ENCODE measurements at regions not wholly inside any gene's neighbourhood (a gene's known extent, or its start where the extent isn't known, plus 50 kb on each side); places are given as distances from the start of the nearest gene placed in this dataset.

GRCh38 chr5:154568589-154568988, 90.6 kb upstream of the HAND1 start:
- Histone ChIP-seq H3K4me1 (ENCODE audit: control insufficient read depth in 4 of 4, insufficient read depth in 4 of 4, low read length in 3 of 4) (no peaks in the 10 kb centered on the region), H3K27me3 (ENCODE audit: control insufficient read depth in 4 of 4, insufficient read depth in 4 of 4, low read length in 3 of 4) (peaks cover 0 to 5% (median 0%) of the 10 kb centered on the region in 4 donors), H3K9ac (ENCODE audit: low read depth in 1 of 2, low read length in 2 of 2) (no peak overlapping the region), H3K36me3 (ENCODE audit: control insufficient read depth in 4 of 4, insufficient read depth in 3 of 4, low read depth in 1 of 4, low read length in 3 of 4) (no peaks in the 10 kb centered on the region), H3K4me3 (ENCODE audit: low read depth in 1 of 3, low read length in 3 of 3) (no peak overlapping the region), H3K9me3 (ENCODE audit: control insufficient read depth in 4 of 4, low read length in 3 of 4) (no peaks in the 10 kb centered on the region), H3K27ac (ENCODE audit: low read depth in 1 of 2, low read length in 2 of 2) (no peak overlapping the region)
- 83% methylated on average over 6 of the region's 6 CpGs for whole genome bisulfite sequencing
- TF ChIP-seq EGR1 (IDR thresholded peaks at IDR 0.05; ENCODE audit: low read depth in 2 of 2): no peak
- DNase-seq (ENCODE audit: low spot score): no peak

- H3K9ac ChIP-seq (ENCODE audit: low read depth in 1 of 2, low read length in 2 of 2): no peak overlapping the region
- DNase-seq (ENCODE audit: low spot score): no peak
- no peaks in the 10 kb centered on the region for H3K4me1 ChIP-seq (ENCODE audit: control insufficient read depth in 4 of 4, insufficient read depth in 4 of 4, low read length in 3 of 4)
- H3K4me3 ChIP-seq (ENCODE audit: low read depth in 1 of 3, low read length in 3 of 3): no peak overlapping the region
- peaks cover 0 to 5% (median 0%) of the 10 kb centered on the region in 4 donors for H3K27me3 ChIP-seq (ENCODE audit: control insufficient read depth in 4 of 4, insufficient read depth in 4 of 4, low read length in 3 of 4)
- no peak overlapping the region for H3K27ac ChIP-seq (ENCODE audit: low read depth in 1 of 2, low read length in 2 of 2)
- TF ChIP-seq YY1 (IDR thresholded peaks at IDR 0.05) (no peak), EGR1 (IDR thresholded peaks at IDR 0.05; ENCODE audit: low read depth in 2 of 2) (no peak), TAF1 (conservative IDR thresholded peaks at IDR 0.05) (no peak), NR2F2 (IDR thresholded peaks at IDR 0.05) (no peak), GABPA (IDR thresholded peaks at IDR 0.05 in 1 of 2, conservative IDR thresholded peaks at IDR 0.05 in 1 of 2) (no peak), RAD21 (IDR thresholded peaks at IDR 0.05) (no peak), FOXA2 (IDR thresholded peaks at IDR 0.05) (no peak), JUND (IDR thresholded peaks at IDR 0.05) (no peak), HNF4G (IDR thresholded peaks at IDR 0.05) (no peak), MAX (IDR thresholded peaks at IDR 0.05) (no peak), CTCF (IDR thresholded peaks at IDR 0.05; ENCODE audit: low read depth, low read length, missing input control) (no peak), HNF4A (conservative IDR thresholded peaks at IDR 0.05) (no peak), REST (IDR thresholded peaks at IDR 0.05) (no peak), FOXA1 (IDR thresholded peaks at IDR 0.05) (no peak), SP1 (IDR thresholded peaks at IDR 0.05) (no peak), ZBTB33 (IDR thresholded peaks at IDR 0.05) (no peak), ATF3 (IDR thresholded peaks at IDR 0.05) (no peak), RXRA (IDR thresholded peaks at IDR 0.05) (no peak)
- H3K9me3 ChIP-seq (ENCODE audit: control insufficient read depth in 4 of 4, low read length in 3 of 4): no peaks in the 10 kb centered on the region
- no peaks in the 10 kb centered on the region for H3K36me3 ChIP-seq (ENCODE audit: control insufficient read depth in 4 of 4, insufficient read depth in 3 of 4, low read depth in 1 of 4, low read length in 3 of 4)
- 88% methylated on average over 6 of the region's 6 CpGs for WGBS
These were observed 89.1 kb upstream of the HAND1 start for GRCh38 chr5:154567155-154567554.

All from liver (tissue), 8 donors.